ENCODE measurements at regions not wholly inside any gene's neighbourhood (a gene's known extent, or its start where the extent isn't known, plus 50 kb on each side); places are given as distances from the start of the nearest gene placed in this dataset.

GRCh38 chr10:3897156-3897555 is 112.1 kb upstream of the KLF6 start:
- H3K27ac ChIP-seq (ENCODE audit: low read length in 2 of 2), result no peak overlapping the region
- H3K79me2 ChIP-seq (ENCODE audit: control insufficient read depth, insufficient read depth, low read length), result no peaks in the 10 kb centered on the region
- no peaks in the 10 kb centered on the region for H3K9me3 Mint-ChIP-seq (ENCODE audit: insufficient read depth)
- H3K9ac ChIP-seq (ENCODE audit: low read length), result no peak overlapping the region
- H3K27me3 Mint-ChIP-seq, result no peaks in the 10 kb centered on the region
- no CpG with 5 or more reads among the region's 6 CpGs for WGBS (ENCODE audit: insufficient coverage)
- H2AFZ ChIP-seq (ENCODE audit: insufficient read depth, low read depth, low read length, poor library complexity, severe bottlenecking), result no peak overlapping the region
- no peaks in the 10 kb centered on the region for H3K27me3 ChIP-seq (replicated peaks in 1 of 4; ENCODE audit: control extremely low read depth in 1 of 4, control insufficient read depth in 3 of 4, insufficient read depth in 4 of 4, low read length in 3 of 4)
- H3K27ac Mint-ChIP-seq, result no peak overlapping the region
- intact Hi-C loops (cut with micrococcal nuclease), result no loop called here
- no peaks in the 10 kb centered on the region for H3K36me3 ChIP-seq (replicated peaks in 1 of 2; ENCODE audit: control extremely low read depth in 1 of 2, control insufficient read depth in 1 of 2, extremely low read depth in 1 of 2, insufficient read depth in 2 of 2, low read length in 1 of 2)
- H3K4me3 ChIP-seq (ENCODE audit: control extremely low read depth in 1 of 5, extremely low read depth in 1 of 5, insufficient read depth in 1 of 5, low read depth in 2 of 5, low read length in 4 of 5), result no peak overlapping the region
- ATAC-seq (ENCODE audit: low read depth) (no peak), DNase-seq (no peak)
- H3K9me3 ChIP-seq (ENCODE audit: control extremely low read depth in 1 of 3, control insufficient read depth in 2 of 3, insufficient read depth in 1 of 3, low read length in 2 of 3), result peaks cover 0 to 3% (median 0%) of the 10 kb centered on the region in 3 donors
- CTCF ChIA-PET, result no interaction called here
- no peak overlapping the region for H3K4me3 Mint-ChIP-seq
- POLR2A ChIA-PET, result interaction anchor here (0.8 kb wide), 1 partner anchor 60 kb away, joined by 6 read pairs; no protein-coding TSS in a partner anchor
- TF ChIP-seq, protein P1, sequence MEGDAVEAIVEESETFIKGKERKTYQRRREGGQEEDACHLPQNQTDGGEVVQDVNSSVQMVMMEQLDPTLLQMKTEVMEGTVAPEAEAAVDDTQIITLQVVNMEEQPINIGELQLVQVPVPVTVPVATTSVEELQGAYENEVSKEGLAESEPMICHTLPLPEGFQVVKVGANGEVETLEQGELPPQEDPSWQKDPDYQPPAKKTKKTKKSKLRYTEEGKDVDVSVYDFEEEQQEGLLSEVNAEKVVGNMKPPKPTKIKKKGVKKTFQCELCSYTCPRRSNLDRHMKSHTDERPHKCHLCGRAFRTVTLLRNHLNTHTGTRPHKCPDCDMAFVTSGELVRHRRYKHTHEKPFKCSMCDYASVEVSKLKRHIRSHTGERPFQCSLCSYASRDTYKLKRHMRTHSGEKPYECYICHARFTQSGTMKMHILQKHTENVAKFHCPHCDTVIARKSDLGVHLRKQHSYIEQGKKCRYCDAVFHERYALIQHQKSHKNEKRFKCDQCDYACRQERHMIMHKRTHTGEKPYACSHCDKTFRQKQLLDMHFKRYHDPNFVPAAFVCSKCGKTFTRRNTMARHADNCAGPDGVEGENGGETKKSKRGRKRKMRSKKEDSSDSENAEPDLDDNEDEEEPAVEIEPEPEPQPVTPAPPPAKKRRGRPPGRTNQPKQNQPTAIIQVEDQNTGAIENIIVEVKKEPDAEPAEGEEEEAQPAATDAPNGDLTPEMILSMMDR (IDR thresholded peaks at IDR 0.05), result no peak
- TF ChIP-seq EZH2 (IDR thresholded peaks at IDR 0.05; ENCODE audit: borderline replicate concordance, insufficient read depth, low read depth, low read length, poor library complexity, severe bottlenecking), result no peak
- peaks cover 26 to 31% of the 10 kb centered on the region in 2 donors for H3K4me1 ChIP-seq (ENCODE audit: control insufficient read depth in 2 of 2, insufficient read depth in 2 of 2, low read length in 2 of 2)
- H4K20me1 ChIP-seq (ENCODE audit: control insufficient read depth, insufficient read depth, low read length, poor library complexity, severe bottlenecking), result no peaks in the 10 kb centered on the region
- peaks cover 35% of the 10 kb centered on the region for H3K4me1 Mint-ChIP-seq
- no peak overlapping the region for H3K4me2 ChIP-seq (replicated peaks; ENCODE audit: low read depth, low read length, poor library complexity, severe bottlenecking)

- H3K4me3 Mint-ChIP-seq, result no peak overlapping the region
- peaks cover 27% of the 10 kb centered on the region for H3K4me1 Mint-ChIP-seq
- TF ChIP-seq, protein P1 (IDR thresholded peaks at IDR 0.05), result no peak
- no peak for TF ChIP-seq EZH2 (IDR thresholded peaks at IDR 0.05; ENCODE audit: borderline replicate concordance, insufficient read depth, low read depth, low read length, poor library complexity, severe bottlenecking)
- H2AFZ ChIP-seq (ENCODE audit: insufficient read depth, low read depth, low read length, poor library complexity, severe bottlenecking), result no peak overlapping the region
- H3K4me2 ChIP-seq (replicated peaks; ENCODE audit: low read depth, low read length, poor library complexity, severe bottlenecking), result no peak overlapping the region
- peaks cover 16 to 21% of the 10 kb centered on the region in 2 donors for H3K4me1 ChIP-seq (ENCODE audit: control insufficient read depth in 2 of 2, insufficient read depth in 2 of 2, low read length in 2 of 2)
- no peak overlapping the region for H3K27ac ChIP-seq (ENCODE audit: low read length in 2 of 2)
- H3K27me3 ChIP-seq (replicated peaks in 1 of 4; ENCODE audit: control extremely low read depth in 1 of 4, control insufficient read depth in 3 of 4, insufficient read depth in 4 of 4, low read length in 3 of 4), result no peaks in the 10 kb centered on the region
- 93% methylated on average over 7 of the region's 8 CpGs for WGBS (ENCODE audit: insufficient coverage)
- no peak overlapping the region for H3K4me3 ChIP-seq (ENCODE audit: control extremely low read depth in 1 of 5, extremely low read depth in 1 of 5, insufficient read depth in 1 of 5, low read depth in 2 of 5, low read length in 4 of 5)
- DNase-seq (no peak), ATAC-seq (ENCODE audit: low read depth) (no peak)
- H3K27me3 Mint-ChIP-seq, result no peaks in the 10 kb centered on the region
- ChIA-PET POLR2A (no interaction called here), CTCF (interaction anchor here (0.9 to 1.6 kb wide), 2 partner anchors 21 to 45 kb away, joined by 3 read pairs; no protein-coding TSS in a partner anchor)
- peaks cover 0 to 3% (median 0%) of the 10 kb centered on the region in 3 donors for H3K9me3 ChIP-seq (ENCODE audit: control extremely low read depth in 1 of 3, control insufficient read depth in 2 of 3, insufficient read depth in 1 of 3, low read length in 2 of 3)
- no peaks in the 10 kb centered on the region for H3K36me3 ChIP-seq (replicated peaks in 1 of 2; ENCODE audit: control extremely low read depth in 1 of 2, control insufficient read depth in 1 of 2, extremely low read depth in 1 of 2, insufficient read depth in 2 of 2, low read length in 1 of 2)
- H3K9ac ChIP-seq (ENCODE audit: low read length), result no peak overlapping the region
- intact Hi-C loops (cut with micrococcal nuclease), result no loop called here
- H3K9me3 Mint-ChIP-seq (ENCODE audit: insufficient read depth), result no peaks in the 10 kb centered on the region
- H4K20me1 ChIP-seq (ENCODE audit: control insufficient read depth, insufficient read depth, low read length, poor library complexity, severe bottlenecking), result no peaks in the 10 kb centered on the region
- no peak overlapping the region for H3K27ac Mint-ChIP-seq
- H3K79me2 ChIP-seq (ENCODE audit: control insufficient read depth, insufficient read depth, low read length), result no peaks in the 10 kb centered on the region
These were observed 111.2 kb upstream of the KLF6 start for GRCh38 chr10:3896161-3896560.

All from B cell (primary cell).